ENCODE measurements at regions not wholly inside any gene's neighbourhood (a gene's known extent, or its start where the extent isn't known, plus 50 kb on each side); places are given as distances from the start of the nearest gene placed in this dataset.

- DNase-seq (ENCODE audit: extremely low spot score, insufficient read length, low read depth) (no peak), FAIRE-seq (no peak)
These were observed 52.1 kb upstream of the DIPK1A start for GRCh38 chr1:93013145-93014065.

GRCh38 chr1:93014168-93014567, 52.9 kb upstream of the DIPK1A start:
- FAIRE-seq (no peak), DNase-seq (ENCODE audit: extremely low spot score, insufficient read length, low read depth) (no peak)

- FAIRE-seq, result no peak
These were observed 54.3 kb upstream of the DIPK1A start for GRCh38 chr1:93015590-93015989.

GRCh38 chr1:93016171-93016570, 54.9 kb upstream of the DIPK1A start:
- FAIRE-seq (no peak), DNase-seq (ENCODE audit: extremely low spot score, insufficient read length, low read depth) (no peak)

More at GRCh38 chr1:93015590-93015989, 54.3 kb upstream of the DIPK1A start:
- DNase-seq (ENCODE audit: extremely low spot score, insufficient read length, low read depth), result no peak

GRCh38 chr1:93021539-93022134, 57.4 kb upstream of the MTF2 start:
- DNase-seq (ENCODE audit: extremely low spot score, insufficient read length, low read depth) (no peak), FAIRE-seq (peak; percentile 92)

- no peak for FAIRE-seq
- no peak for DNase-seq (ENCODE audit: extremely low spot score, insufficient read length, low read depth)
These were observed 56.5 kb upstream of the MTF2 start for GRCh38 chr1:93022580-93022979.

- no peak for DNase-seq (ENCODE audit: extremely low spot score, insufficient read length, low read depth)
- no peak for FAIRE-seq
These were observed 55.8 kb upstream of the MTF2 start for GRCh38 chr1:93023281-93023680.

- no peak for FAIRE-seq
These were observed 53.5 kb upstream of the MTF2 start for GRCh38 chr1:93025572-93025971.

GRCh38 chr1:93028542-93028941, 50.5 kb upstream of the MTF2 start:
- FAIRE-seq (no peak), DNase-seq (ENCODE audit: extremely low spot score, insufficient read length, low read depth) (no peak)

More at GRCh38 chr1:93025572-93025971, 53.5 kb upstream of the MTF2 start:
- DNase-seq (ENCODE audit: extremely low spot score, insufficient read length, low read depth), result no peak

Measured in GM18507 (cell line).